ENCODE measurements at regions not wholly inside any gene's neighbourhood (a gene's known extent, or its start where the extent isn't known, plus 50 kb on each side); places are given as distances from the start of the nearest gene placed in this dataset.

GRCh38 chr21:32131960-32132359 is 146.9 kb downstream of the MIS18A start:
- WGBS, 3 donors: 59 to 65% (median 62%) methylated on average over 5 of the region's 5 CpGs
- Histone ChIP-seq H3K27ac (no peak overlapping the region), H3K36me3 (ENCODE audit: insufficient read depth in 1 of 2, low read depth in 1 of 2) (no peaks in the 10 kb centered on the region), H3K27me3 (ENCODE audit: insufficient read depth in 3 of 3, low read length in 2 of 3) (no peaks in the 10 kb centered on the region), H3K4me3 (no peak overlapping the region), H3K4me1 (peaks cover 10% of the 10 kb centered on the region), H3K9me3 (peaks cover under 1% of the 10 kb centered on the region)
- ATAC-seq (peak in 2 of 4 donors; percentile 57), DNase-seq (no peak)
- TF ChIP-seq CTCF (IDR thresholded peaks at IDR 0.05): no peak
- intact Hi-C loops (cut with DNase I): no loop called here

DNA sequence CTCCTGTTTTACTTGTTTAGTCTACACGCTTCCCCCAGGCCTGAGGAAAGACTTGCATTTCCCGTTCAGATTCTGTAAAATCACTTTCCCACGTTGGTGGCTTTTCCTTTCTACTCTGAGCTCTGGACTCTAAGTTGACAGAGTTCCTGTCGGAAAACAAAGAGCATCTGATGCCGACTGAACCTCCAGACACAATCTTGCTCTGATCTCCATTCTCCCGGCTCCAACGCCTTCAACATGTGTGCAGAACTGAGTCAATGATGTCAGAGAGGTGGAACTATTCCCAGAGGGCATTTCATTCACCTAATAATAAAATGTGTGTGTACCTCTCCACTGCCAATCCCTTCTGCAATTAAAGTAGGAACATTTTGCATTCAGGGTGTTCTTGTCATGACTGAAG is 147.7 kb downstream of the MIS18A start:
- peaks cover 10% of the 10 kb centered on the region for H3K4me1 ChIP-seq
- ATAC-seq (no peak), DNase-seq (no peak)
- no peaks in the 10 kb centered on the region for H3K9me3 ChIP-seq
- no peak overlapping the region for H3K27ac ChIP-seq
- H3K27me3 ChIP-seq (ENCODE audit: insufficient read depth in 3 of 3, low read length in 2 of 3): no peaks in the 10 kb centered on the region
- TF ChIP-seq CTCF (IDR thresholded peaks at IDR 0.05): no peak
- intact Hi-C loops (cut with DNase I): no loop called here
- no peaks in the 10 kb centered on the region for H3K36me3 ChIP-seq (ENCODE audit: insufficient read depth in 1 of 2, low read depth in 1 of 2)
- no peak overlapping the region for H3K4me3 ChIP-seq
- WGBS, 3 donors: 62 to 70% (median 67%) methylated on average over 7 of the region's 7 CpGs

- TF ChIP-seq CTCF (IDR thresholded peaks at IDR 0.05): no peak
- intact Hi-C loops (cut with DNase I): no loop called here
- Histone ChIP-seq H3K27me3 (ENCODE audit: insufficient read depth in 3 of 3, low read length in 2 of 3) (no peaks in the 10 kb centered on the region), H3K4me1 (peaks cover 10% of the 10 kb centered on the region), H3K9me3 (no peaks in the 10 kb centered on the region), H3K36me3 (ENCODE audit: insufficient read depth in 1 of 2, low read depth in 1 of 2) (no peaks in the 10 kb centered on the region), H3K4me3 (no peak overlapping the region), H3K27ac (no peak overlapping the region)
- ATAC-seq (no peak), DNase-seq (no peak)
- WGBS, 3 donors: 85 to 91% (median 88%) methylated on average over 5 of the region's 5 CpGs
These were observed 148.6 kb downstream of the MIS18A start for GRCh38 chr21:32130031-32130891.

DNA sequence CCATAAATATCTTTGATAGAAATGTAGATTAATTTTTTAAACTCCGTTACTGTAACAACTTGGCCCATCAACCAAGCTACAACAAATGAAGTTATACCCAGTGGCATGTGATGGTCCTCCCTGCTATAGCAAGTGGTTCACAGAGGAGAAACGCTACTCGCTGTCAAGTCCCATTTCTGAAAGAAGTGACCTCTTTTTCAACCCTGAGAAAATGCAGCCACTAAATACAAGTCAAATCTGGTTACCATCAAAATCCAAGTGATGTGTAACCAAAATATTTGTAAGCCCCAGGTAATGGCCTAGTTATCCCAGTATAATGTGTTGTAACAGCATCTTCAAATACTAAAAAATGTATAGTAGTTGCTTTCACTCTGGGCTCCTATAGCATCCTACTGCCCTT is 151.8 kb downstream of the MIS18A start:
- Histone ChIP-seq H3K27ac (no peak overlapping the region), H3K27me3 (ENCODE audit: insufficient read depth in 3 of 3, low read length in 2 of 3) (no peaks in the 10 kb centered on the region), H3K36me3 (ENCODE audit: insufficient read depth in 1 of 2, low read depth in 1 of 2) (no peaks in the 10 kb centered on the region), H3K4me1 (peaks cover 9% of the 10 kb centered on the region), H3K4me3 (no peak overlapping the region), H3K9me3 (no peaks in the 10 kb centered on the region)
- ATAC-seq (no peak), DNase-seq (no peak)
- 69 to 96% (median 92%) methylated on average over 3 of the region's 3 CpGs for WGBS, 3 donors
- no peak for TF ChIP-seq CTCF (IDR thresholded peaks at IDR 0.05)
- intact Hi-C loops (cut with DNase I): no loop called here

DNA sequence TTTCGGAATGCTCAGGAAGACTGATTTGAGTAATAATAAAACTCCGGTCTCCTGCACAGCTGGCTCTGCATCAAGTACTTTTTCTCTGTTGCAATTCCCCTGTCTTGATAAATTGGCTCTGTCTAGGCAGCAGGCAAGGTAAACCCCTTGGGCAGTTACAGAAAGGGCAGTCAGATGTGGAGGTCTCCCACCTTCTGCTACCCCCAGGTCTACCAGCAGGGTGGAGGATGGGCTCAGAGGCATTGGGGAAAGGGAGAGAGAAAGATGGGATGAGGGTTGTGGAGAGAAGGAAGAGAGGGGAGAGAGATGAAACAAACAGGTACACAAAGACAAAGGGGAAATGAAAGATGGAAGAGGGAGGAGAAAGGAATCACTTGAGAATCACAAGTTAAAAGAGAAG is 156.8 kb downstream of the MIS18A start:
- Histone ChIP-seq H3K36me3 (ENCODE audit: insufficient read depth in 1 of 2, low read depth in 1 of 2) (no peaks in the 10 kb centered on the region), H3K27ac (no peak overlapping the region), H3K9me3 (no peaks in the 10 kb centered on the region), H3K27me3 (ENCODE audit: insufficient read depth in 3 of 3, low read length in 2 of 3) (peaks cover 0 to 2% (median 0%) of the 10 kb centered on the region in 3 donors), H3K4me3 (no peak overlapping the region), H3K4me1 (no peaks in the 10 kb centered on the region)
- DNase-seq (no peak), ATAC-seq (no peak)
- 91 to 96% (median 95%) methylated on average over 2 of the region's 2 CpGs for WGBS, 3 donors
- intact Hi-C loops (cut with DNase I): no loop called here
- no peak for TF ChIP-seq CTCF (IDR thresholded peaks at IDR 0.05)
